ENCODE measurements at regions not wholly inside any gene's neighbourhood (a gene's known extent, or its start where the extent isn't known, plus 50 kb on each side); places are given as distances from the start of the nearest gene placed in this dataset.

DNA sequence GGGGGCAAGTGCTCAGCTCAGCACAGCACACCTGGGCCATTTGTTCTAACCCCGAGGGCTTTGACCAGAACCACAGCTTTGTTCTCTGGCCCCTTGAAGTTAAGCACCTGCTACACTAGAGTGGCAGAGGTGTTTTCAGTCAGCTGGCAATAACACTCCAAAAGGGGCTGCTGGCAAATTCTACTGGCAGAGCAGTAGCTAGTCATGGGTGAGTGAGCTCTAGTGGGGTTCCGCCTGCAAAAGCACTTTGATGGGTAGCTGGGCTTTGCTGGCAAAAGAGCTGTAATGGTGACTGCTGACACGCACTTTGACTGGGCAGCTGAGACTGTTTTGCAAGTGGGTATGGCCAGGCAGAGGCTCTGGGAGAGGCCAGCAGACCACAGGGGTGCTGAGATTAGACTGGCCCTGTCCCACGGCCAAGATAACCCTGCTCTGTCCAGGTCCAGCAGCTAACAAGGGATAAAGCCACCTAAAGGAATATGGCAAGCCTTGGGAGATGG lies 65.2 kb upstream of the TENT5D start:
- no peak overlapping the region for H3K27ac Mint-ChIP-seq
- peaks cover 56% of the 10 kb centered on the region for H3K9me3 Mint-ChIP-seq (ENCODE audit: low read depth)
- H3K4me3 Mint-ChIP-seq (ENCODE audit: low read depth) = no peak overlapping the region

More for the DNA sequence above, 65.2 kb upstream of the TENT5D start:
- TF ChIP-seq, protein P1, sequence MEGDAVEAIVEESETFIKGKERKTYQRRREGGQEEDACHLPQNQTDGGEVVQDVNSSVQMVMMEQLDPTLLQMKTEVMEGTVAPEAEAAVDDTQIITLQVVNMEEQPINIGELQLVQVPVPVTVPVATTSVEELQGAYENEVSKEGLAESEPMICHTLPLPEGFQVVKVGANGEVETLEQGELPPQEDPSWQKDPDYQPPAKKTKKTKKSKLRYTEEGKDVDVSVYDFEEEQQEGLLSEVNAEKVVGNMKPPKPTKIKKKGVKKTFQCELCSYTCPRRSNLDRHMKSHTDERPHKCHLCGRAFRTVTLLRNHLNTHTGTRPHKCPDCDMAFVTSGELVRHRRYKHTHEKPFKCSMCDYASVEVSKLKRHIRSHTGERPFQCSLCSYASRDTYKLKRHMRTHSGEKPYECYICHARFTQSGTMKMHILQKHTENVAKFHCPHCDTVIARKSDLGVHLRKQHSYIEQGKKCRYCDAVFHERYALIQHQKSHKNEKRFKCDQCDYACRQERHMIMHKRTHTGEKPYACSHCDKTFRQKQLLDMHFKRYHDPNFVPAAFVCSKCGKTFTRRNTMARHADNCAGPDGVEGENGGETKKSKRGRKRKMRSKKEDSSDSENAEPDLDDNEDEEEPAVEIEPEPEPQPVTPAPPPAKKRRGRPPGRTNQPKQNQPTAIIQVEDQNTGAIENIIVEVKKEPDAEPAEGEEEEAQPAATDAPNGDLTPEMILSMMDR (IDR thresholded peaks at IDR 0.05; ENCODE audit: unreplicated experiment) = no peak
- no peaks in the 10 kb centered on the region for H3K27me3 Mint-ChIP-seq
- no peaks in the 10 kb centered on the region for H3K36me3 Mint-ChIP-seq (ENCODE audit: insufficient read depth)
- DNase-seq (ENCODE audit: low spot score, unreplicated experiment) = no peak
- no peaks in the 10 kb centered on the region for H3K4me1 Mint-ChIP-seq (ENCODE audit: low read depth)

Data from progenitor cell of endocrine pancreas (in vitro differentiated cells).